ENCODE measurements at regions not wholly inside any gene's neighbourhood (a gene's known extent, or its start where the extent isn't known, plus 50 kb on each side); places are given as distances from the start of the nearest gene placed in this dataset.

DNA sequence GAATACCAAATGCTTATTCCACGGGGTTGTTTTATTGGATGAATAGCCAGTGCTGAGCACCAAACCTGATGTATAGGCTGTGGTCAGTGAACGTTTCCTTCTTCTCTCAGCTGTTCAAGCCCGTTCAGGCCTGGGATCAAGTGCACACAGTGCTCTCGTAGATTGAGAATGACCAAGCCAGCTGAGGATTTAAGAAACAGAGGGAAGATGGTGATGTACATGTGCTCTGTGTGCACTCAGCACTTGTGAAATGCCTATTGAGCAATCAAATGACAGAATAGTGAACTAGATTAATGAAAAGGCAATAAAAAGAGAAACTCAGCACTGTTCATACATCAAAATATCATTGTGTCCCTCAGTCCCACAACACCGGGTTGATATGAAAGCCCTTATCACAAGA, 302.5 kb downstream of the BMPER start:
- H3K4me3 Mint-ChIP-seq (ENCODE audit: unreplicated experiment): no peak overlapping the region
- no peaks in the 10 kb centered on the region for H3K9me3 Mint-ChIP-seq (ENCODE audit: low read depth)
- no peaks in the 10 kb centered on the region for H3K4me1 Mint-ChIP-seq (ENCODE audit: low read depth)
- TF ChIP-seq, protein P1, sequence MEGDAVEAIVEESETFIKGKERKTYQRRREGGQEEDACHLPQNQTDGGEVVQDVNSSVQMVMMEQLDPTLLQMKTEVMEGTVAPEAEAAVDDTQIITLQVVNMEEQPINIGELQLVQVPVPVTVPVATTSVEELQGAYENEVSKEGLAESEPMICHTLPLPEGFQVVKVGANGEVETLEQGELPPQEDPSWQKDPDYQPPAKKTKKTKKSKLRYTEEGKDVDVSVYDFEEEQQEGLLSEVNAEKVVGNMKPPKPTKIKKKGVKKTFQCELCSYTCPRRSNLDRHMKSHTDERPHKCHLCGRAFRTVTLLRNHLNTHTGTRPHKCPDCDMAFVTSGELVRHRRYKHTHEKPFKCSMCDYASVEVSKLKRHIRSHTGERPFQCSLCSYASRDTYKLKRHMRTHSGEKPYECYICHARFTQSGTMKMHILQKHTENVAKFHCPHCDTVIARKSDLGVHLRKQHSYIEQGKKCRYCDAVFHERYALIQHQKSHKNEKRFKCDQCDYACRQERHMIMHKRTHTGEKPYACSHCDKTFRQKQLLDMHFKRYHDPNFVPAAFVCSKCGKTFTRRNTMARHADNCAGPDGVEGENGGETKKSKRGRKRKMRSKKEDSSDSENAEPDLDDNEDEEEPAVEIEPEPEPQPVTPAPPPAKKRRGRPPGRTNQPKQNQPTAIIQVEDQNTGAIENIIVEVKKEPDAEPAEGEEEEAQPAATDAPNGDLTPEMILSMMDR (IDR thresholded peaks at IDR 0.05): no peak
- peaks cover 2% of the 10 kb centered on the region for H3K27me3 Mint-ChIP-seq (ENCODE audit: low read depth)
- no peak for DNase-seq (ENCODE audit: low spot score)
- H3K27ac Mint-ChIP-seq (ENCODE audit: unreplicated experiment): no peak overlapping the region
- H3K36me3 Mint-ChIP-seq (ENCODE audit: low read depth): no peaks in the 10 kb centered on the region

DNA sequence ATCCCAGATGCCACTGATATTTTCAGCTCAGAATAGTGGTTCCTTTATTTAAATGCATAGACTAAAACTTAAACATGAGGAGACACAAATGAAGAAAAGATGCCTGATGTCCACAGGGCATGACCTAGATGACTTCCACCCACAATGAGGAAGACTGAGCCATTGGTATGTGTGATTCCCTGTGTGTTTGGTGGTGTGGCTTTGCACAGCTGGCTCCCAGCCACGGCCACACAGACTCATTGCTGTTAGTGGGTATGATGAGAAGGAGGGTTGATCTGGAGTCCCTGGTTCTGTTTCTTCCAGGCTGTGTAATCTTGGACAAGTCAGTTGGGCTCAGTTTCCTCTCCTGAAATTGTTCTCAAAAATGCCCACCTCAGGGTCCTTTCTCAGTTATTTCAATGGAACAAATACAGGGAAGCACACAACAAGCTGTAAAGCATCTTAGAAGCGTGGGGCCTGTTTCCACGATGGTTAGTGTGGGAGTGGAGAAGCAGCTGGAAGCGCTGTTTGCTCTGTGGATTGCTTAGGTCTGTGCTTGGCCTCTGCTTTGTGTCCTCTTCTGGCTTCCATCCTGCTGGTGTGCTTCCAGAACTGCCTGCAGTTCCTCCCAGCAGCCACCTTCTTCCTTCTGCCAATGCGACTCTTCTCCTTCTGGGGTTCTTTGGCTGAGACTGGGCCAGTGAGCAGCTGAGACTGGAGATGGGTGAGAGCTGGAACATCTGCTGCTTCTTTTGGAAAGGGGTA, 303.7 kb downstream of the BMPER start:
- TF ChIP-seq, protein P1 (IDR thresholded peaks at IDR 0.05): no peak
- H3K27ac Mint-ChIP-seq (ENCODE audit: unreplicated experiment): no peak overlapping the region
- H3K9me3 Mint-ChIP-seq (ENCODE audit: low read depth): no peaks in the 10 kb centered on the region
- no peak overlapping the region for H3K4me3 Mint-ChIP-seq (ENCODE audit: unreplicated experiment)
- DNase-seq (ENCODE audit: low spot score): no peak
- no peaks in the 10 kb centered on the region for H3K4me1 Mint-ChIP-seq (ENCODE audit: low read depth)
- no peaks in the 10 kb centered on the region for H3K36me3 Mint-ChIP-seq (ENCODE audit: low read depth)
- H3K27me3 Mint-ChIP-seq (ENCODE audit: low read depth): peaks cover 3% of the 10 kb centered on the region

DNA sequence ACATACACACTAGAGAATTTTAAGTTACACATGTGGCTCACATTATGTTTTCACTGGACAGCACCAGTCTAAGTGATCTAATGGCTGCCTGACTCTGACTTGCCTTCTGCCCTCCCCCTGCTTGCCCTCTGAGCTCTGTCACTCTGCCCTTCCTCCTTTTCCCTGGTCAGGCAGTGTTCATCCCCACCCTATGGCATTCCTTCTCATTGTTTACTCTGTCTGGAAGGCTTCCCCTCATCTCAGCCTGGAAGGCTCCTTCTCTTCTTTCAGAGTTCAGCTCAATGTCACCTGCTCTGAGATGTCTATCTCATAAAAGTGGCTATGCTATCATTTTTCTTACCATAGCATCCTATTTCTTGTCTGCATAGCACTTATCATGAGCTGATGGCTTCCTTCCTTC, 305.7 kb downstream of the BMPER start:
- Mint-ChIP-seq H3K9me3 (ENCODE audit: low read depth) (no peaks in the 10 kb centered on the region), H3K4me3 (ENCODE audit: unreplicated experiment) (no peak overlapping the region), H3K4me1 (ENCODE audit: low read depth) (no peaks in the 10 kb centered on the region), H3K36me3 (ENCODE audit: low read depth) (no peaks in the 10 kb centered on the region), H3K27me3 (ENCODE audit: low read depth) (peaks cover 3% of the 10 kb centered on the region), H3K27ac (ENCODE audit: unreplicated experiment) (no peak overlapping the region)
- TF ChIP-seq, protein P1 (IDR thresholded peaks at IDR 0.05): no peak
- DNase-seq (ENCODE audit: low spot score): no peak

GRCh38 chr7:34217972-34218371, 312.6 kb downstream of the BMPER start:
- Mint-ChIP-seq H3K4me3 (ENCODE audit: unreplicated experiment) (no peak overlapping the region), H3K9me3 (ENCODE audit: low read depth) (no peaks in the 10 kb centered on the region), H3K4me1 (ENCODE audit: low read depth) (no peaks in the 10 kb centered on the region), H3K27ac (ENCODE audit: unreplicated experiment) (no peak overlapping the region), H3K27me3 (ENCODE audit: low read depth) (no peaks in the 10 kb centered on the region), H3K36me3 (ENCODE audit: low read depth) (no peaks in the 10 kb centered on the region)
- no peak for DNase-seq (ENCODE audit: low spot score)
- TF ChIP-seq, protein P1 (IDR thresholded peaks at IDR 0.05): no peak

- DNase-seq (ENCODE audit: low spot score): no peak
- Mint-ChIP-seq H3K27me3 (ENCODE audit: low read depth) (no peaks in the 10 kb centered on the region), H3K4me1 (ENCODE audit: low read depth) (no peaks in the 10 kb centered on the region), H3K4me3 (ENCODE audit: unreplicated experiment) (no peak overlapping the region), H3K27ac (ENCODE audit: unreplicated experiment) (no peak overlapping the region), H3K9me3 (ENCODE audit: low read depth) (no peaks in the 10 kb centered on the region), H3K36me3 (ENCODE audit: low read depth) (no peaks in the 10 kb centered on the region)
- TF ChIP-seq, protein P1 (IDR thresholded peaks at IDR 0.05): no peak
These were observed 313.9 kb downstream of the BMPER start for GRCh38 chr7:34219153-34219718.
